ENCODE measurements at regions not wholly inside any gene's neighbourhood (a gene's known extent, or its start where the extent isn't known, plus 50 kb on each side); places are given as distances from the start of the nearest gene placed in this dataset.

- intact Hi-C loops (cut with micrococcal nuclease) = loop anchor here (5.0 to 10.0 kb wide), 2 partner anchors 77 to 165 kb away; no protein-coding TSS in a partner anchor
- Histone ChIP-seq H3K27ac (ENCODE audit: insufficient read depth, low read depth, low read length) (no peak overlapping the region), H3K9me1 (replicated peaks; ENCODE audit: control insufficient read depth, extremely low read depth, insufficient read depth, low read length) (no peaks in the 10 kb centered on the region), H3K4me3 (replicated peaks in 1 of 3; ENCODE audit: insufficient read depth in 1 of 3, low read depth in 1 of 3, low read length in 3 of 3) (no peak overlapping the region), H4K20me1 (replicated peaks; ENCODE audit: control insufficient read depth, extremely low read depth, insufficient read depth, low read length) (no peaks in the 10 kb centered on the region), H3K79me2 (ENCODE audit: control insufficient read depth, insufficient read depth, low read length) (no peaks in the 10 kb centered on the region), H3K4me1 (ENCODE audit: control insufficient read depth, extremely low read depth, insufficient read depth, low read length) (peaks cover 22% of the 10 kb centered on the region), H3K27me3 (ENCODE audit: control insufficient read depth in 2 of 2, insufficient read depth in 2 of 2, low read length in 2 of 2) (no peaks in the 10 kb centered on the region), H3K4me2 (ENCODE audit: insufficient read depth, low read length) (no peak overlapping the region), H3K9ac (replicated peaks; ENCODE audit: extremely low read depth, insufficient read depth, low read length) (no peak overlapping the region), H3K36me3 (ENCODE audit: control insufficient read depth in 2 of 2, extremely low read depth in 1 of 2, insufficient read depth in 2 of 2, low read length in 2 of 2) (no peaks in the 10 kb centered on the region), H3K9me3 (replicated peaks; ENCODE audit: control insufficient read depth, insufficient read depth, low read length) (no peaks in the 10 kb centered on the region), H2AFZ (ENCODE audit: low read depth, low read length) (no peak overlapping the region)
- DNase-seq (ENCODE audit: low read depth, low spot score) = no peak
- no peak for FAIRE-seq
- POLR2A ChIA-PET = no interaction called here
- dilution Hi-C loops (cut with MboI; ENCODE audit: extremely low pct_ligation_motif_present, low sequenced_read_pairs) = no loop called here
- no TSS peak for BruUV-seq (replicated peaks)
- CTCF ChIA-PET = no interaction called here
- no peak for TF ChIP-seq POLR2A (IDR thresholded peaks at IDR 0.05; ENCODE audit: low read depth, low read length)
- TF ChIP-seq FOS (IDR thresholded peaks at IDR 0.05; ENCODE audit: borderline replicate concordance, insufficient read depth, low read length) = no peak
- TF ChIP-seq EZH2 (IDR thresholded peaks at IDR 0.05; ENCODE audit: borderline replicate concordance, low read depth, low read length, severe bottlenecking) = no peak
- no peak for TF ChIP-seq GATA2 (IDR thresholded peaks at IDR 0.05; ENCODE audit: insufficient read depth, insufficient read length, low read depth, low read length)
- TF ChIP-seq CTCF (IDR thresholded peaks at IDR 0.05; ENCODE audit: extremely low read depth in 1 of 2, insufficient read depth in 1 of 2, low read depth in 1 of 2, low read length in 2 of 2) = no peak
- TF ChIP-seq JUN (IDR thresholded peaks at IDR 0.05; ENCODE audit: borderline replicate concordance, insufficient read depth, insufficient read length, low read depth) = no peak
Observed at GRCh38 chr13:76719955-76720354, 166.2 kb downstream of the KCTD12 start.

GRCh38 chr13:76717092-76717491, 169.1 kb downstream of the KCTD12 start:
- no peak overlapping the region for H3K4me2 ChIP-seq (ENCODE audit: insufficient read depth, low read length)
- no peak for FAIRE-seq
- CTCF ChIA-PET = no interaction called here

More at GRCh38 chr13:76717092-76717491, 169.1 kb downstream of the KCTD12 start:
- H3K36me3 ChIP-seq (ENCODE audit: control insufficient read depth in 2 of 2, extremely low read depth in 1 of 2, insufficient read depth in 2 of 2, low read length in 2 of 2) = no peaks in the 10 kb centered on the region
- H3K4me3 ChIP-seq (replicated peaks in 1 of 3; ENCODE audit: insufficient read depth in 1 of 3, low read depth in 1 of 3, low read length in 3 of 3) = no peak overlapping the region
- no peaks in the 10 kb centered on the region for H3K27me3 ChIP-seq (ENCODE audit: control insufficient read depth in 2 of 2, insufficient read depth in 2 of 2, low read length in 2 of 2)
- no peaks in the 10 kb centered on the region for H3K9me1 ChIP-seq (replicated peaks; ENCODE audit: control insufficient read depth, extremely low read depth, insufficient read depth, low read length)
- DNase-seq (ENCODE audit: low read depth, low spot score) = no peak
- dilution Hi-C loops (cut with MboI; ENCODE audit: extremely low pct_ligation_motif_present, low sequenced_read_pairs) = no loop called here
- H3K79me2 ChIP-seq (ENCODE audit: control insufficient read depth, insufficient read depth, low read length) = no peaks in the 10 kb centered on the region
- no TSS peak for BruUV-seq (replicated peaks)
- H3K4me1 ChIP-seq (ENCODE audit: control insufficient read depth, extremely low read depth, insufficient read depth, low read length) = peaks cover 7% of the 10 kb centered on the region
- POLR2A ChIA-PET = no interaction called here
- intact Hi-C loops (cut with micrococcal nuclease) = no loop called here
- H4K20me1 ChIP-seq (replicated peaks; ENCODE audit: control insufficient read depth, extremely low read depth, insufficient read depth, low read length) = no peaks in the 10 kb centered on the region
- no peak for TF ChIP-seq POLR2AphosphoS5 (IDR thresholded peaks at IDR 0.05; ENCODE audit: insufficient read depth, low read depth, low read length)
- no peak for TF ChIP-seq JUN (IDR thresholded peaks at IDR 0.05; ENCODE audit: borderline replicate concordance, insufficient read depth, insufficient read length, low read depth)
- TF ChIP-seq POLR2A (IDR thresholded peaks at IDR 0.05; ENCODE audit: low read depth, low read length) = no peak
- no peak for TF ChIP-seq EZH2 (IDR thresholded peaks at IDR 0.05; ENCODE audit: borderline replicate concordance, low read depth, low read length, severe bottlenecking)
- TF ChIP-seq MYC (IDR thresholded peaks at IDR 0.05; ENCODE audit: low read depth, low read length) = no peak
- no peak for TF ChIP-seq CTCF (IDR thresholded peaks at IDR 0.05; ENCODE audit: extremely low read depth in 1 of 2, insufficient read depth in 1 of 2, low read depth in 1 of 2, low read length in 2 of 2)
- TF ChIP-seq GATA2 (IDR thresholded peaks at IDR 0.05; ENCODE audit: insufficient read depth, insufficient read length, low read depth, low read length) = no peak
- no peak for TF ChIP-seq FOS (IDR thresholded peaks at IDR 0.05; ENCODE audit: borderline replicate concordance, insufficient read depth, low read length)
- no peak for TF ChIP-seq MAX (IDR thresholded peaks at IDR 0.05; ENCODE audit: insufficient read depth, insufficient read length)
- no peak overlapping the region for H3K9ac ChIP-seq (replicated peaks; ENCODE audit: extremely low read depth, insufficient read depth, low read length)
- H3K27ac ChIP-seq (ENCODE audit: insufficient read depth, low read depth, low read length) = no peak overlapping the region
- no peak overlapping the region for H2AFZ ChIP-seq (ENCODE audit: low read depth, low read length)
- no peaks in the 10 kb centered on the region for H3K9me3 ChIP-seq (replicated peaks; ENCODE audit: control insufficient read depth, insufficient read depth, low read length)

Measured in endothelial cell of umbilical vein (primary cell).